GM18868 (cell line): ENCODE measurements at regions not wholly inside any gene's neighbourhood (a gene's known extent, or its start where the extent isn't known, plus 50 kb on each side); places are given as distances from the start of the nearest gene placed in this dataset.
"Not testable (repeated sequence)": the region's sequence is repeated elsewhere in the genome, so short reads cannot be mapped to it uniquely, and the experiment has no call there.

Experiments used
- ATAC-seq: cut with Tn5 transposase; IDR thresholded peaks from one replicate; pipeline ENCODE4 v1.9.1; 2021; ENCODE audit warnings: mild to moderate bottlenecking, moderate library complexity; ENCODE audit not compliant: unreplicated experiment

- ATAC-seq: no peak
These were observed 98.3 kb downstream of the TMEM130 start for GRCh38 chr7:98771519-98771918.

DNA sequence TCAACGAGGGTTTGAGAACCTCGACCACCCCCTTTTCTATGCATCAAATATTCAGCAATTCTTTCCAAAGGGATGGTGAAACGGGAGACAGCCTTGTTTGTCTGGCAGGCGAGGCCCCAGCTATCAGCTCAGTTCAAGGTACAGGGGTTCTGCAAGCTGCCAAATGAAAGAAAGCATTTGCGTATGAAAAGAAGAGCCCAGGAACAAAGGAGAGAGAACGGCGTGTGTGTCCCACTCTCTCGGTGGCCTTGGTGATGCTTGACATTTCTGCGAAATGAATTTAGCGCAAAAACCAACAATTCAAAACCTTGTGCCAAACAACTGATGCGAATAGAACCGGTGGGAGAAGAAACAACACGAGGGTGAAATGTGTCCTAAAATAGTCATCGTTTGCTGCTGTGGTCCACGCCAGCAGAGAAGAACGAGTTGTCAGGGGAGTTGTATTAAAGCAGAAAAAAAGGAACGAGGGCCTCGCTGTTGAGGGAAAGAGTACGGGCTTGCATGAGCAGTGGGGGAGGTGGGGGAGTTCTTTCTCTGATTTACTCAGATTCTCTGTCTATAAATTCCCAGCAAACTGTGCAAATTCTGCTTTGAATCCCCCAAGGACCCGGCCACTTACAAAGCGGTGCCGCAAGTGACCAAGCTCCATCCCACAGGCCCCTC lies 97.7 kb downstream of the TMEM130 start:
- ATAC-seq: peak; percentile 48

GRCh38 chr7:98774884-98775283 lies 94.9 kb downstream of the TMEM130 start:
- ATAC-seq: no peak

DNA sequence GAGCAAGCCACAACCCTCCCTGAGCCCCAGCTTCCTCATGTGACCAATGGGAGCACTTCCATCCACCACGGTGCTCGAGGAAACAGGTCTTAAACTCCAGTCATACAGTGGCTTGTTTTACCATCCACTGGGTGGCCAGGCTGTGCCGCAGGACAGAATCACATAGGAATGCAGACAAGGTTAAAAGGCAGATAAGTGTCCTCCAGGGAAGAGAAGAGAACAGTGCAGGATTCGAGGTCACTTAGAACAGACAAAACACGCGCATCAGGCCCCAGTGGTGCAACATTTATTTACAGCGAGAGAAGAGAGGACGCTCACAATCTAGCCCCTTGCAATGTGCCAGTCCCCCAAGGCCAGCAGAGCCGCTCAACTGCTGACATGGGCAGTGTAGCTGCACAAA lies 92.8 kb downstream of the TMEM130 start:
- ATAC-seq: no peak

DNA sequence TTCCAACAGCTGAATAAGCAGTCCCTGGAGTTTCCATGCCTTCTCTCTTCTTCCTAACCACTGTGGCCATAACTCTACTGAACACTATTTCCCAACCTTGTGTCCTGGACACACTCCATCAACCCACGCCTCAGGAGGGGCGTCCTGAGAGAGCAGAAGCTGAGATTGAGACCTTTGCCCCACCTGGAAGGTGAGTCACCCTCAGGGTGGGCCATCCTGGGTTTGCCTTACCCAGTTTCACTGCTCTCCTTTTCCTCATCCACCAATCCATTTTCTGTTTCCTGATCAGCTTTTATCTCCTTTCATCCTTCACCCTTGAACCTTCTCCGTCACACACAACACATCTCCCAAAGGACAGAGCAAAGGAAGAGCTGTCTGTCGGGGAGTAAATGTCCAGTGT lies 91.4 kb downstream of the TMEM130 start:
- no peak for ATAC-seq

DNA sequence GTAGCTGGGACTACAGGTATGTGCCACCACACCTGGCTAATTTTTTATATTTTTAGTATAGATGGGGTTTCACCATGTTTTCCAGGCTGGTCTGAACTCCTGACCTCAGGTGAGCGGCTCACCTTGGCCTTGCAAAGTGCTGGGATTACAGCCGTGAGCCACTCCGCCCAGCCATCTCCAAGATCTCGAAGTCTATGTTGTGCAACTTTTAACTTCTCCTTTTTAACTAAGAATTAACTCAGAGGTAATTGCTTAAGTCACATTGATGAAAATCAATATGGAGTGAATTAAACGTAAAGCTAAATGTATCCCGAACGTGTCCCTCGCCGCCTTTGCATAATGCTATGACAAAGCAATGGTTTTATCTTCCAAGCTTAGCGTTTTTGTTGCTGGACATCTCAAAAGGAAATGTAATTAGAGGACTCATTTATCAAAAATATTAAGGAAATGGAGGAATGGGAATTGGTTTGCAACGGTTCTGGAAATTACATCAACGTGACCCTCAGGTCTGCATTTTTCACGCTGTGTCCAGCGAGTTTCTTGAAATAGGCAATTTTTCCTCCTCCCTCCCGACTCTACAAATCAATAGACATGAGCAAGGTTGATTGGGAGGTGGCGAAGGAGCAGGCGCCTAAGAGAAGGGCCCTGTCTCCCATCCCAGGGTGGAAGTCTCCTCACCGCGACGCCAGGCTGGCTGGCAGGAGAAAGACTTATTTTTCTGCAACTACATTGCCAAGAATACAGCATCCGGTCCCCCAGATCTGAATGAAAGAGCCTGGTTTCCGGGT lies 89.8 kb downstream of the TMEM130 start:
- ATAC-seq: no peak

- no peak for ATAC-seq
These were observed 85.5 kb downstream of the TMEM130 start for GRCh38 chr7:98784216-98784785.

- ATAC-seq: no peak
These were observed 83.8 kb downstream of the TMEM130 start for GRCh38 chr7:98785929-98786571.

DNA sequence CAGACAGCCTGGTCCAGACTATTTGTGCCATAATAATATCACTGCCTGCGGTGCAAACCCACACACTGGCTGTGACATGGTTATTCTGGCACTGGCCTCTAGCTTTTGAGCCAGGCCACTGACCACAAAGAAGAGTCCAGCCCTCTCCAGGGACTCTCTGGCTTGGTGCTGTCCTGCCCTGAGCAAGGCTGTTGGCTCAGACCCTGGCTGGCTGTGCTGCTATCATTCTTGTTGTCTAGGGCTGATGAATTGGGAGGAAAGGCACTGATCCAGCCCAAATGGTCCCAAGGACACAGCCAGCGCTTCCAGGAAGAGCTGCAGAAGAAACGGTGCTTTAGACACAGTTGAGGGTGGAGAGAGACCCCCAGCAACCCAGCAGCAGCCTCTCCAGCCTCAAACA lies 80.8 kb downstream of the TMEM130 start:
- no peak for ATAC-seq

DNA sequence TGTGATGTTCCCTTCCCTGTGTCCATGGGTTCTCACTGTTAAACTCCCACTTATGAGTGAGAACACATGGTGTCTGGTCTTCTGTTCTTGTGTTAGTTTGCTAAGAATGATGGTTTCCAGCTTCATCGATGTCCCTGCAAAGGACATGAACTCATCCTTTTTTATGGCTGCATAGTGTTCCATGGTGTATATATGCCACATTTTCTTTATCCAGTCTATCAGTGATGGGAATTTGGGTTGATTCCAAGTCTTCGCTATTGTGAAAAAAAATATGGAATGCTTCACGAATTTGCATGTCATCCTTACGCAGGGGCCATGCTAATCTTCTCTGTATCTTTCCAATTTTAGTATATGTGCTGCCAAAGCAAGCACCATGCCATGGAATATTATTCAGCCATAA lies 75.4 kb downstream of the TMEM130 start:
- not testable (repeated sequence) for ATAC-seq

- peak; percentile 98 for ATAC-seq
These were observed 73.9 kb downstream of the TMEM130 start for GRCh38 chr7:98795741-98796493.
